Endothelial cell of hepatic sinusoid (primary cell): ENCODE measurements at regions not wholly inside any gene's neighbourhood (a gene's known extent, or its start where the extent isn't known, plus 50 kb on each side); places are given as distances from the start of the nearest gene placed in this dataset.
"Not testable (repeated sequence)": the region's sequence is repeated elsewhere in the genome, so short reads cannot be mapped to it uniquely, and the experiment has no call there.

Experiments
- in situ Hi-C: cut with HindIII; loops from 2 replicates; pipeline ENCODE4 v1.10.0; 2017; ENCODE audit warnings: low sequenced_read_pairs

DNA sequence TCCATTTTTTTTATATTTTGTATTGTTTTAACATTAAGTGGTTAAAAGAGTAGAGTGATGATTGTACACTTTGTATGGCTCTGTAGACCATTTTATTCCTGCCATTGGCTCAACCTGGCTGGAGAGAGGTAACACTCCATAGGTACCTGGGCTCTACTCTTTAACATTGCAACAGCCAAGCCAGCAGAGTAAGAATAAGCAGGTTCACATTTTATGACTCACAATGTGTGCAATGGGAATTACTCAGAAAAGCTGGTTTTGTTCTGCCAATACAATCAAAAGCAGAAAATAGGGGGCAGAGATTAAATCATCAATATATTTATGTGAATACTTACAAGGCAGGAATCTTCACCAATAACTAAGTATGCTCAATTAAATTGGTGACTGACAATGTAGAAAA, 1324.0 kb downstream of the AMY1C start:
- in situ Hi-C loops, result no loop called here

- in situ Hi-C loops, result no loop called here
Observed at GRCh38 chr1:105083611-105084010, 1333.9 kb downstream of the AMY1C start.

- in situ Hi-C loops, result no loop called here
Observed at GRCh38 chr1:105087506-105087905, 1337.8 kb downstream of the AMY1C start.

- in situ Hi-C loops, result no loop called here
Observed at GRCh38 chr1:105088166-105088565, 1338.5 kb downstream of the AMY1C start.

- in situ Hi-C loops, result not testable (repeated sequence)
Observed at GRCh38 chr1:105093893-105094292, 1344.2 kb downstream of the AMY1C start.

DNA sequence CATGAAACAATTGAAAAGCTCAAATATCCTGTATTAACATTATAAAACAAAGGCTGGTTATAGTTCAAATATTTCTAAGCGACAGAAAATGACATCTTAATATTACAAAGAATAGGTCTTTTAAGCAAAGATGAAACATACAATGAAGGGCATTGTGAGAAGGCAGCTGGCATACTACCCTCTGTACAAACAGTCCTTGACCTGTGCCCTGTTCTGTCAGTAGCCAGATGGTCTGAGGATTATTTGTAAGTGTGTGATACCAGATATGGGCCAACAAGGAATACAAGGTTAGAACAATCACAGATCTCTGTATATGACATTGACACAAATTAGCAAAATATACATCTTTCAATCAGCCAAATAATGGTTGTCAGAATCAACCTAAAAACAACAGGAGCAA, 1350.4 kb downstream of the AMY1C start:
- in situ Hi-C loops, result no loop called here

- in situ Hi-C loops, result no loop called here
Observed at GRCh38 chr1:105101261-105101660, 1351.6 kb downstream of the AMY1C start.

- in situ Hi-C loops, result no loop called here
Observed at GRCh38 chr1:105102371-105102770, 1352.7 kb downstream of the AMY1C start.

DNA sequence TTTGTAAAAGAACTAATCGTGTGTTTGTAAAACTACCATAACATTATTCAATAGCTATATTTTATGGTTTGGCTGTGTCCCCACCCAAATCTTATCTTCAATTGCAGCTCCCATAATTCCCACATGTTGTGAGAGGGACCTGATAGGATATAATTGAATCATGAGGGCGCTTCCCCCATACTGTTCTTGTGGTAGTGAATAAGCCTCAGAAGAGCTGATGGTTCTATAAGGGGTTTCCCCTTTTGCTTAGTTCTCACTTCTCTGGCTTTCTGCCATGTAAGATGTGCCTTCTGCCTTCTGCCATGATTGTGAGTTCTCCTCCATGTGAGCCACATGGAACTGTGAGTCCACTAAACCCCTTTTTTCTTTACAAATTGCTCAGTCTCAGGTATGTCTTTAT, 1372.3 kb downstream of the AMY1C start:
- in situ Hi-C loops, result no loop called here

- in situ Hi-C loops, result no loop called here
Observed at GRCh38 chr1:105137543-105138457, 1388.1 kb downstream of the AMY1C start.

DNA sequence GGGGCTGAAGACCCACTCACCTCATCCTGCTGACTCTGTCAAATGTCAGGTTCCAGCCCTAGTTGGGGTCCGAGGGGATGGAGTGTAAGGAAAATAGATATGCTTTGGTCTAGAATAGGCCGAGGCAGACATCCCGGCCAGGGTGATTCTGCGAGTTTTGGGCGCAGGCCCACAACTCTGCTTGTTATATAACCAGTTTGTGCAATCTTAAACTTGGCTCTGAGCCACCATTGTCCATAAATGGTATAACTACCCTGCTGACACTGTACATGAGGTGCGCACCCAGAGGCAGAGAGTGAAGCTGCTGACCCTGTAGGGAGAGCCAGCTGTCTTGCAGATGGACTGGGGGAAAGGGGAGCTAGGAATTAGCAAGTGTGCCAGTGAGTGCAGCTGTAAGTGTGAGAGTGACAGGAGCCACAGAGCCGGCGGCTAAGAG, 1388.8 kb downstream of the AMY1C start:
- in situ Hi-C loops, result no loop called here

DNA sequence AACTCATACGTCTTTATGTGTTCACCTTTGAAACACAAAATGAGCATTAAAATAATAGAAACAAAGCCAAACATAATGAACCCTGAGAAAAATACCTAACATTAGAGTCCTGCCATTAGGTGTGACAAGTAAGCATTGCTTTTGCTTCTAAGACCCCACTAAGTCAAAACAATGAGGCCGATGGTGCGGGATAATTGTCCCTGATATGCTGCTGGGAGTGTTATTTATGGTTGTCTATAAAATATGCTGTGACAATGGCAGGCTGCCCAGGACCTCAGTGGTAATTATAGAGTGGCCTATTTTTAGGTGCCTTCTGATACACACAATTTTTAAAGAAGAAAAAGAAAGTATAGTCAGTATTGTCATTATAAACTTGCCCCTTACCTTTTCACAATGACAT, 1423.1 kb downstream of the AMY1C start:
- in situ Hi-C loops, result no loop called here

- in situ Hi-C loops, result no loop called here
Observed at GRCh38 chr1:105180789-105181188, 1431.1 kb downstream of the AMY1C start.

GRCh38 chr1:105204836-105205371, 1455.2 kb downstream of the AMY1C start:
- in situ Hi-C loops, result no loop called here

DNA sequence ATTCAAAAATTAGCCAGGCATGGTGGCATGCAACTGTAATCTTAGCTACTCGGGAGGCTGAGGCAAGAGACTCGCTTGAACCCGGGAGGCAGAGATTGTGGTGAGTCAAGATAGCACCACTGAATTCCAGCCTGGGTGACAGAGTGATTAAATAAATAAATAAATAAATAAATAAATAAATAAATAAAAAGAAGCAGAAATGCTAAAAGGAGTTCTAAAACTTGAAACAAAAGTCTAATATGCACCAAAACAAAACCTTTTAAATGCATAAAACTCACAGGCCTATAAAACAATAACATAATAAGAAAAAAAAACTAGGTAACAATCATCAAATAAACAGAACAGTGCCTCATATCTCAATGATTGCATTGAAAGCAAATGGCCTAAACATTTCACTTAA, 1458.9 kb downstream of the AMY1C start:
- in situ Hi-C loops, result no loop called here

DNA sequence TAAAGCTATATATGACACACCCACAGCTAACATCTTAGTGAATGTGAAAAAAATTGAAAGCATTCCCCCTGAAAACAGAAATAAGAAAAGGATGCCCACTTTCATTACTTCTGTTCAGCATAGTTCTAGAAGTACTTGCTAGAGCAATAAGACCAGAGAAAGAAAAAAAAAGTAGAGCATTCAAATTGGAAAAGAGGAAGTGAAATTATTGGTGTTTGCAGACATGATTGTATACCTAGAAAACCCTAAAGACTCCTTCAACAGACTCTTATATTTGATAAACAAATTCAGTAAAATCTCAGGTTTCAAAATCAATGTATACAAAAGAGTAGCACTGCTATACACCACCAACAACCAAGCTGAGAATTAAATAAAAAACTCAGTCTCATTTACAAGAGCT, 1461.0 kb downstream of the AMY1C start:
- in situ Hi-C loops, result no loop called here

- in situ Hi-C loops, result no loop called here
Observed at GRCh38 chr1:105231378-105231777, 1481.7 kb downstream of the AMY1C start.

DNA sequence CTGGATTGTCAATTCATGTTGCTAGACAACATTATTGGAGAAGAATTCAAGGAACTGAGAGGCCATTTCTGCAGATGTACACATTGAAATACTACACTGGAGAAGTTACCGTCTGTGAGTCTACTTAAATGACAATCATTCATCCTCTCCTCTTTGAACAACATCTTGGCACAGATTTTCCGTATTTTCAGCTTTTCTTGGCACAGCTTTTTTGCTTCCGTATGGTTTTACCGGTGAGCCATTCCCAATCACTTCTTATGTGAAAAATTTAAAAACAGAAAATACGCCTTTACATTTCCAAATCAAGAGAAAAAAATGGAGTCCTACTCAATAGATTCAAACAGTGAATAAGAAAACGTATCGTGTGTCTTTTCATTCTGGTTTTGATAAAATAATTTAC, 1493.7 kb downstream of the AMY1C start:
- in situ Hi-C loops, result no loop called here

GRCh38 chr1:105243969-105244368, 1494.3 kb downstream of the AMY1C start:
- in situ Hi-C loops, result no loop called here

- in situ Hi-C loops, result no loop called here
Observed at GRCh38 chr1:105254906-105255305, 1505.2 kb downstream of the AMY1C start.

GRCh38 chr1:105260001-105260400, 1510.3 kb downstream of the AMY1C start:
- in situ Hi-C loops, result no loop called here

- in situ Hi-C loops, result no loop called here
Observed at GRCh38 chr1:105270966-105271365, 1521.3 kb downstream of the AMY1C start.
